Transverse colon (tissue), 4 donors: ENCODE measurements at regions not wholly inside any gene's neighbourhood (a gene's known extent, or its start where the extent isn't known, plus 50 kb on each side); places are given as distances from the start of the nearest gene placed in this dataset.

Source experiments
- CTCF ChIP-seq, 5 experiments: fragments of 200-600 bp in 3 of 5; fragments of 450-650 bp in 2 of 5; sonication (generic) in 3 of 5; IDR thresholded peaks; 1 replicate in 2 of 5; 2 replicates in 3 of 5; pipeline ENCODE4 v1.5.1; 2016 to 2017; ENCODE audit warnings: antibody characterized with exemption in 5 of 5, inconsistent platforms in 3 of 5, mild to moderate bottlenecking in 2 of 5, moderate library complexity in 1 of 5
- EP300 ChIP-seq: sonication (generic); formaldehyde crosslinking; IDR thresholded peaks from one replicate; pipeline ENCODE4 v1.6.1; 2017; ENCODE audit warnings: antibody characterized with exemption, low read depth
- POLR2A ChIP-seq: fragments of 450-650 bp; IDR thresholded peaks from one replicate; pipeline ENCODE4 v1.6.1; 2016; ENCODE audit warnings: antibody characterized with exemption, mild to moderate bottlenecking, moderate library complexity
- POLR2AphosphoS5 ChIP-seq, 3 donors: sonication (generic); formaldehyde crosslinking; IDR thresholded peaks; one replicate each; pipeline ENCODE4 v1.6.1; 2016; ENCODE audit warnings: antibody characterized with exemption in 3 of 3

- no peak for TF ChIP-seq CTCF (IDR thresholded peaks at IDR 0.05)
- TF ChIP-seq POLR2AphosphoS5 (IDR thresholded peaks at IDR 0.05) = no peak
- no peak for TF ChIP-seq EP300
- no peak for TF ChIP-seq POLR2A
These were observed 555.5 kb downstream of the UTRN start for GRCh38 chr6:144840619-144841018.
